Panc1 (cell line): ENCODE measurements at regions not wholly inside any gene's neighbourhood (a gene's known extent, or its start where the extent isn't known, plus 50 kb on each side); places are given as distances from the start of the nearest gene placed in this dataset.

Source experiments
- CTCF ChIP-seq: fragments of 450-650 bp; IDR thresholded peaks from 2 replicates; pipeline ENCODE4 v1.5.1; 2017; ENCODE audit warnings: mild to moderate bottlenecking
- POLR2AphosphoS5 ChIP-seq: IDR thresholded peaks from 2 replicates; pipeline ENCODE4 v1.6.1; 2012; ENCODE audit warnings: mild to moderate bottlenecking, low read depth, low read length, moderate library complexity
- TF ChIP-seq, protein P1 (sequence below), 2 experiments: IDR thresholded peaks; 2 replicates each; pipeline ENCODE4 v1.6.1; 2011 to 2012; ENCODE audit warnings: low read depth in 2 of 2, control low read depth in 1 of 2, low read length in 1 of 2, mild to moderate bottlenecking in 1 of 2, moderate library complexity in 1 of 2; ENCODE audit not compliant: insufficient read depth in 1 of 2

DNA sequence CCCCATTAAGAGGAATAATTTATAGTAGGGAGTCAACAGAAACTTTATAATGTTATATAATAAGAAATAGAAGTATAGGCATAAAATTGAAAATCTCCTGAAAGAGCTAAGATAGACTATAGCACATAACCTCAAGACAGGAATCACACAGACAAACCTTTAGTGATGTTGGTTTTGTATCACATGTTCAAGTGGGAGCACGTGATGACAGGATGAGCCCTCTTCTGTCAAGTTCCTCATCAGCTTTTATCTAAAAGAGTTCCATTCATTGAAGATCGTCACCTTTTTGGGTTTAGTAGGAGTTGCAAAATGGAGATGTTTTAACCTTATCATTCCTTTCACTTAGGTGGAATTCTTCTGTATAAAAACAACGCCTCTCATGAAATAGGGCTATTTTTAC, 127.0 kb downstream of the MCHR2 start:
- no peak for TF ChIP-seq CTCF
- no peak for TF ChIP-seq POLR2AphosphoS5
- TF ChIP-seq, protein P1, sequence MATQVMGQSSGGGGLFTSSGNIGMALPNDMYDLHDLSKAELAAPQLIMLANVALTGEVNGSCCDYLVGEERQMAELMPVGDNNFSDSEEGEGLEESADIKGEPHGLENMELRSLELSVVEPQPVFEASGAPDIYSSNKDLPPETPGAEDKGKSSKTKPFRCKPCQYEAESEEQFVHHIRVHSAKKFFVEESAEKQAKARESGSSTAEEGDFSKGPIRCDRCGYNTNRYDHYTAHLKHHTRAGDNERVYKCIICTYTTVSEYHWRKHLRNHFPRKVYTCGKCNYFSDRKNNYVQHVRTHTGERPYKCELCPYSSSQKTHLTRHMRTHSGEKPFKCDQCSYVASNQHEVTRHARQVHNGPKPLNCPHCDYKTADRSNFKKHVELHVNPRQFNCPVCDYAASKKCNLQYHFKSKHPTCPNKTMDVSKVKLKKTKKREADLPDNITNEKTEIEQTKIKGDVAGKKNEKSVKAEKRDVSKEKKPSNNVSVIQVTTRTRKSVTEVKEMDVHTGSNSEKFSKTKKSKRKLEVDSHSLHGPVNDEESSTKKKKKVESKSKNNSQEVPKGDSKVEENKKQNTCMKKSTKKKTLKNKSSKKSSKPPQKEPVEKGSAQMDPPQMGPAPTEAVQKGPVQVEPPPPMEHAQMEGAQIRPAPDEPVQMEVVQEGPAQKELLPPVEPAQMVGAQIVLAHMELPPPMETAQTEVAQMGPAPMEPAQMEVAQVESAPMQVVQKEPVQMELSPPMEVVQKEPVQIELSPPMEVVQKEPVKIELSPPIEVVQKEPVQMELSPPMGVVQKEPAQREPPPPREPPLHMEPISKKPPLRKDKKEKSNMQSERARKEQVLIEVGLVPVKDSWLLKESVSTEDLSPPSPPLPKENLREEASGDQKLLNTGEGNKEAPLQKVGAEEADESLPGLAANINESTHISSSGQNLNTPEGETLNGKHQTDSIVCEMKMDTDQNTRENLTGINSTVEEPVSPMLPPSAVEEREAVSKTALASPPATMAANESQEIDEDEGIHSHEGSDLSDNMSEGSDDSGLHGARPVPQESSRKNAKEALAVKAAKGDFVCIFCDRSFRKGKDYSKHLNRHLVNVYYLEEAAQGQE (IDR thresholded peaks at IDR 0.05; ENCODE audit: insufficient read depth in 1 of 2, low read depth in 2 of 2, low read length in 1 of 2), result no peak
